ENCODE measurements at regions not wholly inside any gene's neighbourhood (a gene's known extent, or its start where the extent isn't known, plus 50 kb on each side); places are given as distances from the start of the nearest gene placed in this dataset.
A peak's percentile ranks its signal among the peaks of the same experiment; 100 is the strongest.

- Histone ChIP-seq H3K4me3 (no peak overlapping the region), H3K27me3 (no peaks in the 10 kb centered on the region), H3K9me3 (no peaks in the 10 kb centered on the region), H3K4me1 (no peaks in the 10 kb centered on the region), H3K36me3 (no peaks in the 10 kb centered on the region), H3K27ac (no peak overlapping the region)
- TF ChIP-seq CTCF (IDR thresholded peaks at IDR 0.05) (no peak), POLR2A (IDR thresholded peaks at IDR 0.05) (no peak)
- DNase-seq: no peak
Observed at GRCh38 chr7:42345478-42346299, 108.7 kb upstream of the GLI3 start.

DNA sequence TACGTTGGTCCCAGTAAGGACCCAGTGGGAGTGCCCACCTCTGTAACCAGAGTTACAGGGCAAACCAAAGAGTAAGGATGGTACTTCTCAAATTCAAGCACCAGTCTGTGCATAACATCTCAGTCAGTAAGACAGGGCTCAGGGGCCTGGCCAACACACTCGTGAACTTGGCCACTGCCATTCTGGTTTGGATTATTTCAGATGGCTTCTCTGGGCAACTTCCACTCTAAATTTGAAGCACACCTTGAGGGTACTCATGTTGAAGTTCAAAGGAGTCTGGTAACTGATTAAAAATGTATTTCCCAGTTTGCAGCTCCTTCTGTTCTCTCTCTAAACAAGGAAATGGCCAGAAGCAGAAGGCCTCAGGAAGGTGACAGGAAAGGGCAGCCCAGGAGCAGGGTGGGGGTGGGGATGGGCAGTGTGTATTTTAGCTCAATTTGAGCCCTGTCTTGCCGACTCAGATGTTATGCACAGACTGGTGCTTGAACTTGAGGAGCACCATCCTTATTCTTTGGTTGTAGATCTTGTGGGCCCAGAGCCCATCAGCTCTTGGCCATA lies 107.3 kb upstream of the GLI3 start:
- no peak overlapping the region for H3K4me3 ChIP-seq
- DNase-seq: no peak
- no peak for TF ChIP-seq POLR2A (IDR thresholded peaks at IDR 0.05)
- no peak for TF ChIP-seq CTCF (IDR thresholded peaks at IDR 0.05)
- H3K27ac ChIP-seq: no peak overlapping the region
- H3K4me1 ChIP-seq: no peaks in the 10 kb centered on the region
- no peaks in the 10 kb centered on the region for H3K27me3 ChIP-seq
- no peaks in the 10 kb centered on the region for H3K9me3 ChIP-seq
- H3K36me3 ChIP-seq: no peaks in the 10 kb centered on the region

- H3K36me3 ChIP-seq: no peaks in the 10 kb centered on the region
- no peaks in the 10 kb centered on the region for H3K4me1 ChIP-seq
- no peak overlapping the region for H3K27ac ChIP-seq
- no peaks in the 10 kb centered on the region for H3K9me3 ChIP-seq
- no peak overlapping the region for H3K4me3 ChIP-seq
- TF ChIP-seq POLR2A (IDR thresholded peaks at IDR 0.05) (no peak), CTCF (IDR thresholded peaks at IDR 0.05) (no peak)
- H3K27me3 ChIP-seq: no peaks in the 10 kb centered on the region
- DNase-seq: no peak
Observed at GRCh38 chr7:42342381-42342780, 105.4 kb upstream of the GLI3 start.

GRCh38 chr7:42340436-42340835 lies 103.4 kb upstream of the GLI3 start:
- no peak overlapping the region for H3K4me3 ChIP-seq
- H3K27me3 ChIP-seq: no peaks in the 10 kb centered on the region
- no peaks in the 10 kb centered on the region for H3K9me3 ChIP-seq
- TF ChIP-seq CTCF (IDR thresholded peaks at IDR 0.05): no peak
- no peak for TF ChIP-seq POLR2A (IDR thresholded peaks at IDR 0.05)
- H3K4me1 ChIP-seq: no peaks in the 10 kb centered on the region
- no peak overlapping the region for H3K27ac ChIP-seq
- no peaks in the 10 kb centered on the region for H3K36me3 ChIP-seq
- DNase-seq: no peak

DNA sequence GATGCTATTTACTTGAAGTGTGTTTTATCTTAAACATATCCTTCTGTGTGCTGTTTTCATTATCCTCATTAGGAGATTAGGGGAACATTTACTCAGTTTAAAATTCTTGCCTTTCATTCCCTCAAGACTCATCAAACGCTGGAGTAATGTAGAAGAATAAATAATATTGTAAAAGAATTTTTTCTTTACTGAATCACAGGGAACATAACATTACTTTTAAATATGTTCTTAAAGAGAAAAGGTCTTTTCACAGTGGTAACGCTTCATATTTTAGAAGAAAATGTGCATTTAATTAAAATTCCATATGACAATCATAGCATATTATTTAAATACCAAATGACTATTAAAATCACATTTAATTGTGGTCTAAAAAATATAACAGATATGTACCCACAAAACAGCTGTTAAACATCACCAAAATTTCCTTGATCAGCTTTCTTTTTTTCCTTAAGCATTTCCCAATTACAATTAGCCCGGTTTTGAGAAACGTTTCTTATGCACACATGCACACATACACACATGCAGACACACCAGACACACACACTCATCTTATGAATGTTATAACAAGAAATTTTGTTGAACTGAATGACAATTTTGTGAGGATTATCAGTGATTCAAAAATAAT lies 102.0 kb upstream of the GLI3 start:
- Histone ChIP-seq H3K27me3 (no peaks in the 10 kb centered on the region), H3K9me3 (no peaks in the 10 kb centered on the region), H3K4me1 (no peaks in the 10 kb centered on the region), H3K4me3 (no peak overlapping the region), H3K36me3 (no peaks in the 10 kb centered on the region), H3K27ac (peak overlapping the region in 1 of 4 donors; percentile 38)
- TF ChIP-seq POLR2A (IDR thresholded peaks at IDR 0.05): no peak
- TF ChIP-seq CTCF (IDR thresholded peaks at IDR 0.05): no peak
- no peak for DNase-seq

All from Peyer's patch (tissue), 4 donors.